GM19099 (cell line): ENCODE measurements at regions not wholly inside any gene's neighbourhood (a gene's known extent, or its start where the extent isn't known, plus 50 kb on each side); places are given as distances from the start of the nearest gene placed in this dataset.

Experiments used
- POLR2A ChIP-seq: IDR thresholded peaks from 3 replicates; pipeline ENCODE4 v1.6.1; 2011; ENCODE audit warnings: low read depth; ENCODE audit not compliant: insufficient read length; ENCODE audit errors: extremely low read depth

GRCh38 chr3:16113704-16114103 lies 60.8 kb upstream of the GALNT15 start:
- TF ChIP-seq POLR2A = no peak

- no peak for TF ChIP-seq POLR2A
Measured at GRCh38 chr3:16114429-16114828, 60.1 kb upstream of the GALNT15 start.

- no peak for TF ChIP-seq POLR2A
Measured at GRCh38 chr3:16114930-16115329, 59.5 kb upstream of the GALNT15 start.

GRCh38 chr3:16118396-16118795 lies 56.1 kb upstream of the GALNT15 start:
- TF ChIP-seq POLR2A = no peak

GRCh38 chr3:16119887-16120286 lies 54.6 kb upstream of the GALNT15 start:
- TF ChIP-seq POLR2A = no peak

GRCh38 chr3:16121391-16121790 lies 53.1 kb upstream of the GALNT15 start:
- TF ChIP-seq POLR2A = no peak

GRCh38 chr3:16122155-16122554 lies 52.3 kb upstream of the GALNT15 start:
- no peak for TF ChIP-seq POLR2A

GRCh38 chr3:16122661-16123060 lies 51.8 kb upstream of the GALNT15 start:
- TF ChIP-seq POLR2A = no peak

GRCh38 chr3:16124636-16125035 lies 49.8 kb upstream of the GALNT15 start:
- TF ChIP-seq POLR2A = no peak
